ENCODE measurements at regions not wholly inside any gene's neighbourhood (a gene's known extent, or its start where the extent isn't known, plus 50 kb on each side); places are given as distances from the start of the nearest gene placed in this dataset.

DNA sequence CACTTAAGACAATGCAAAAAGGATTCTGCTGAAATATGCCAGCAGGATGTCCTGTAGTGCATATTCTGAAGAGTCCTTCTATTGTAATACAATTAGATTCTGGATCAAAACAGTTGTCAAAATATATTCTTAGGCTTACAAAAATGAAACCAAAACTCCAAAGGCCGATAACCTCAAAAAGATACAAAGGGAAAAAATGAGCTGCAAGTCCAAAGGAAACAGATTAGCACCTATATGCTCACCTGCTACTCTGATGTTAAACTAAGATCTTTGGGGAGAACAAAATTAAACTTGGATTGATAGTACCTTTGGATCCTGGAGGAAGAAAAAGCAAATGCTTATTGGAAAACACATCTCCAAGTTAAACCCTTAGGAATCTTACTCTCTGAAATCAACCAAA is 397.1 kb downstream of the SPATA31D1 start:
- Mint-ChIP-seq H3K9me3 (ENCODE audit: insufficient read depth) (no peaks in the 10 kb centered on the region), H3K27me3 (ENCODE audit: low read depth) (no peaks in the 10 kb centered on the region), H3K4me1 (ENCODE audit: low read depth) (no peaks in the 10 kb centered on the region), H3K4me3 (no peak overlapping the region), H3K27ac (no peak overlapping the region), H3K36me3 (ENCODE audit: low read depth) (no peaks in the 10 kb centered on the region)
- ChIA-PET CTCF (no interaction called here), POLR2A (no interaction called here)
- no peak for ATAC-seq
- DNase-seq, result no peak

DNA sequence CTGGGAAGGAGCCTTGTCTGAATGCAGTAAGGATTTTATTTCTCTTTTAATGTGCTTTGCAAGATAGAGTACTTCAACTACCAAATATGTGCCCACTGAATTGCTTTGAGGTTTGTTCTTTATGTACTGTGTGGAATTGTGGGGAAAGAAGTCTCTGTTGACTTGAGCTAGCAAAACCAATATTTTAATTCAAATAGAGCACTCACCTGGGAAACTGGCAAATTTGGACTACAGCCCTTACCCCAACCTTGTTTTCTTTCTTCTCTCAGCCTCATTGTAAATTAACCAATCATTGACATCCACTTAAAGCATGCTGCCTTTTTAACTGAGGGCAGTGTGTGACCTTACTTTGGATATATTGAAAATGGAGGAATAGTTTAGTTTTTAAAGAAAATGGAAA is 409.0 kb downstream of the SPATA31D1 start:
- POLR2A ChIA-PET, result no interaction called here
- H3K4me1 Mint-ChIP-seq (ENCODE audit: low read depth), result no peaks in the 10 kb centered on the region
- no peak overlapping the region for H3K4me3 Mint-ChIP-seq
- DNase-seq (no peak), ATAC-seq (no peak)
- no peaks in the 10 kb centered on the region for H3K9me3 Mint-ChIP-seq (ENCODE audit: insufficient read depth)
- no peak overlapping the region for H3K27ac Mint-ChIP-seq
- no peaks in the 10 kb centered on the region for H3K36me3 Mint-ChIP-seq (ENCODE audit: low read depth)
- CTCF ChIA-PET, result no interaction called here
- no peaks in the 10 kb centered on the region for H3K27me3 Mint-ChIP-seq (ENCODE audit: low read depth)

DNA sequence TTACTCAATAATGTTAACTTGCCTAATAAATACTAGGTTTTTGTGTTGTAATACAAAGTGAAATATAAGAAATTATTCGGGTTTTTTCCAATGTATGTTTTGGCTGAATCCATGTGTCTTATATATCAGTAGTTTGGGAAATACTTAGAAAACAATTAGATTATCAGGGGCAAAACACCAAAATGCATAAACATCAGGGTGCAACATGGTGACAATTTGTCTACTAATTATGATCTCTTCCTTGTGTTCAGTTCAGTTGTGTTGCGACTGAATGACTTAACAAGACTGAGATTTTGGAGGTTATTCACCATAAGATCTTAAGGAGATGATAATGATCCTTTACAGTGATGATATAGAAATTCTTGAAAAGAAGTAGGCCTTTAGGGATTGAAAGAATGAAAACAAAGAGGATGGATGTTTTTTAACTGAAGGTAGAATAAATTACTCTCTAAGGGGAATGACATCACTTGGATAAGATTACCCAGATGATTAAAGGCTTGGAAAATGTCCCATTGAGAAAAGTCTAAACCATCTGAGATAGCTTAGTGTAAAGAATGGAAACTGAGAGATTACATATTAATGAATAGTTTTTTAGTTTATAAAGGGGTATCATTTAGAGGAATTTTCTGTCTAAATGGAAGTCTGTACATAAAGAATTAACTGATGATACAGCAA is 415.8 kb downstream of the SPATA31D1 start:
- no peaks in the 10 kb centered on the region for H3K4me1 Mint-ChIP-seq (ENCODE audit: low read depth)
- CTCF ChIA-PET, result no interaction called here

DNA sequence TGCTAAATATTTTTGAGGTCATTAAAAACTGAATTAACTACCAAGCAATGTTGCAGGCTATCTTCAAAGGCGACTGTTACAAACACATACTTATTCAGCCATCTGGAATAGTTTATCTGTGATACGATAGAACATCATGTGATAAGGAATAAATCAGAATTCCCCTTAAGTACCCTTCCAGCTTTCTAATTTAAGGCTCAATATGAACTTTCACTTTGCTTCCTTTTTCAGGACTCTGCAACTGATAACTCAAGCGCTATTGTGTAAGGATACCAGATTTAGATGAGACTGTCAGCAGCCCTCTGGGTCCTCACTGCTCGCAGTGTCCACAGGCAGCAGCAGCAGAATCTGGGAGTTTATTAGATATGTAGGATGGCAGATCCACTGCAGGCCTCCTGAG is 416.3 kb downstream of the SPATA31D1 start:
- ATAC-seq, result no peak
- no peak overlapping the region for H3K4me3 Mint-ChIP-seq
- H3K9me3 Mint-ChIP-seq (ENCODE audit: insufficient read depth), result no peaks in the 10 kb centered on the region
- ChIA-PET CTCF (no interaction called here), POLR2A (no interaction called here)
- H3K36me3 Mint-ChIP-seq (ENCODE audit: low read depth), result no peaks in the 10 kb centered on the region
- no peak for DNase-seq
- H3K27me3 Mint-ChIP-seq (ENCODE audit: low read depth), result no peaks in the 10 kb centered on the region
- H3K27ac Mint-ChIP-seq, result no peak overlapping the region
- no peaks in the 10 kb centered on the region for H3K4me1 Mint-ChIP-seq (ENCODE audit: low read depth)

More for the DNA sequence above, 415.8 kb downstream of the SPATA31D1 start:
- ATAC-seq (no peak), DNase-seq (no peak)
- no peaks in the 10 kb centered on the region for H3K9me3 Mint-ChIP-seq (ENCODE audit: insufficient read depth)
- no peak overlapping the region for H3K27ac Mint-ChIP-seq
- POLR2A ChIA-PET, result no interaction called here
- H3K27me3 Mint-ChIP-seq (ENCODE audit: low read depth), result no peaks in the 10 kb centered on the region
- H3K4me3 Mint-ChIP-seq, result no peak overlapping the region
- H3K36me3 Mint-ChIP-seq (ENCODE audit: low read depth), result no peaks in the 10 kb centered on the region

DNA sequence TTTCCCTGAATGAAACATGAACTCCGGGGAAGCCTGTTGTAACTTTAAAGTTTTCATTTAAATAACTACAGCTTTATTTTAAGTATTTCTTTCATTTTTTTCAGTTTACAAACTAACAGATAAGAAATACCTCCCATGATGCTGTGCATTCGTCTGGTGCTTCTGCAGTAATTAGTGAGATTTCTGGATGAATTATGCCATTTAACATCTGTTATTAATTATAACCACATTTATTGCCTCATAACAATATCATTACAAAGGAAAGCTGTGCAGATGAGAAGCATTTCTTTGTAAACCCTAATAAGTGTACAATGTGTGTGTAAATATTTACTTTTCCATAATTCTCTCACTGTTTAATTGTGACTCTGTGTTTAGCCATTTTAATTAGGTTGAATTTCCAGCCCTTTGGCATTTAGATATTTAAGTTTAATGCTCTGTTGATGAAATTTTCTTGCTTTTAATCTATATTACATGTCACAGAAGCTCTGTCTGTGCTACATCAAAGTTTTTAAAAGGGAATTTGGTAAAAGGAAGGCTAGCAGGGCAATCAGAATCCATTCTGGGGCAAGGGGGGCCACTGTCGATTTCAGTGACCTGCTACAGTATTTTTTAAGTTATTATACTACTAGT is 418.0 kb downstream of the SPATA31D1 start:
- H3K4me1 Mint-ChIP-seq (ENCODE audit: low read depth), result no peaks in the 10 kb centered on the region
- no peak overlapping the region for H3K4me3 Mint-ChIP-seq
- ChIA-PET POLR2A (no interaction called here), CTCF (no interaction called here)
- no peak overlapping the region for H3K27ac Mint-ChIP-seq
- no peaks in the 10 kb centered on the region for H3K27me3 Mint-ChIP-seq (ENCODE audit: low read depth)
- no peak for DNase-seq
- no peak for ATAC-seq
- H3K9me3 Mint-ChIP-seq (ENCODE audit: insufficient read depth), result no peaks in the 10 kb centered on the region
- H3K36me3 Mint-ChIP-seq (ENCODE audit: low read depth), result no peaks in the 10 kb centered on the region

- Mint-ChIP-seq H3K9me3 (ENCODE audit: insufficient read depth) (no peaks in the 10 kb centered on the region), H3K27me3 (ENCODE audit: low read depth) (no peaks in the 10 kb centered on the region), H3K27ac (no peak overlapping the region), H3K4me3 (no peak overlapping the region), H3K4me1 (ENCODE audit: low read depth) (no peaks in the 10 kb centered on the region), H3K36me3 (ENCODE audit: low read depth) (no peaks in the 10 kb centered on the region)
- ATAC-seq, result no peak
- DNase-seq, result no peak
- CTCF ChIA-PET, result no interaction called here
- POLR2A ChIA-PET, result no interaction called here
These were observed 421.7 kb downstream of the SPATA31D1 start for GRCh38 chr9:82410306-82410705.

- no peak overlapping the region for H3K27ac Mint-ChIP-seq
- no peak for ATAC-seq
- DNase-seq, result no peak
- no peaks in the 10 kb centered on the region for H3K27me3 Mint-ChIP-seq (ENCODE audit: low read depth)
- CTCF ChIA-PET, result no interaction called here
- H3K4me3 Mint-ChIP-seq, result no peak overlapping the region
- no peaks in the 10 kb centered on the region for H3K4me1 Mint-ChIP-seq (ENCODE audit: low read depth)
- H3K36me3 Mint-ChIP-seq (ENCODE audit: low read depth), result no peaks in the 10 kb centered on the region
- POLR2A ChIA-PET, result no interaction called here
- no peaks in the 10 kb centered on the region for H3K9me3 Mint-ChIP-seq (ENCODE audit: insufficient read depth)
These were observed 422.3 kb downstream of the SPATA31D1 start for GRCh38 chr9:82410866-82411265.

DNA sequence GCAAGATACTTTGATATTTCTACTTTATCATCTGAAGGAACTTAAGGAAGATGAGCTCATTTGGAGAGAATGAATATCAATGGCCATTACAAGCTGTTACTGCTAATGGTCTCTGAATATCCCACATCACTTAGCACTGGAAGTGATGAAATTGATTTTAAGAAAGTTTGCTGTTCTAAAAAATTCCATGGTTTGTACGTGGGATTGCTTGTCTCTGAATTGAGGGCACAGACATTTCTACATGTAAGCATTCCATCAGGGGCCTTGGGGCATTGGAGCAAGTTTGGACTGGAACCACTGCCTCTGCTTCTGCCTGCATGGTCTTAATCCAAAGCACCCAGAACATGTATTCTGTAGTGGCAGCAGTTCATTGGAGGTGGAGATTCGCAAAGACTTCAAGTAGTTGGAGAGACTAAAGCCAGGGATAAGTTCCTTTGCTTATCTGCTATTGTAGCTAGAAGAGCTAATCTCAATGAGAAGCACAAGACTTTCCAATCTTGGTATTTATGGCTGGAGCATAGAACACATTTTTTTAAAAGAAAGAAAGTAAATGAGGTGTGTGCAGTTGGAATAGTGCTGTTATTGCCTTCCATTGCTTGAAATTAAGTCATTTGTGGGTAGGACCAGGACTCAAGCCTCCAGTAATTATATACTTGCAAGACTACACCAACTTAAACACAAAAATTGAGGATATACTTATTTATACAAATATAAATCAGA is 424.2 kb downstream of the SPATA31D1 start:
- DNase-seq (no peak), ATAC-seq (no peak)
- Mint-ChIP-seq H3K27ac (no peak overlapping the region), H3K27me3 (ENCODE audit: low read depth) (no peaks in the 10 kb centered on the region), H3K4me1 (ENCODE audit: low read depth) (no peaks in the 10 kb centered on the region), H3K36me3 (ENCODE audit: low read depth) (no peaks in the 10 kb centered on the region), H3K4me3 (no peak overlapping the region), H3K9me3 (ENCODE audit: insufficient read depth) (no peaks in the 10 kb centered on the region)
- ChIA-PET POLR2A (no interaction called here), CTCF (no interaction called here)

GRCh38 chr9:82417501-82417900 is 428.9 kb downstream of the SPATA31D1 start:
- POLR2A ChIA-PET, result no interaction called here
- Mint-ChIP-seq H3K27ac (no peak overlapping the region), H3K27me3 (ENCODE audit: low read depth) (no peaks in the 10 kb centered on the region), H3K36me3 (ENCODE audit: low read depth) (no peaks in the 10 kb centered on the region), H3K9me3 (ENCODE audit: insufficient read depth) (no peaks in the 10 kb centered on the region), H3K4me3 (no peak overlapping the region), H3K4me1 (ENCODE audit: low read depth) (no peaks in the 10 kb centered on the region)
- CTCF ChIA-PET, result no interaction called here
- DNase-seq, result no peak
- no peak for ATAC-seq

GRCh38 chr9:82418334-82418733 is 429.8 kb downstream of the SPATA31D1 start:
- H3K4me1 Mint-ChIP-seq (ENCODE audit: low read depth), result no peaks in the 10 kb centered on the region
- no peaks in the 10 kb centered on the region for H3K9me3 Mint-ChIP-seq (ENCODE audit: insufficient read depth)
- no peaks in the 10 kb centered on the region for H3K36me3 Mint-ChIP-seq (ENCODE audit: low read depth)
- ATAC-seq (no peak), DNase-seq (no peak)
- ChIA-PET POLR2A (no interaction called here), CTCF (no interaction called here)
- H3K27me3 Mint-ChIP-seq (ENCODE audit: low read depth), result no peaks in the 10 kb centered on the region
- no peak overlapping the region for H3K27ac Mint-ChIP-seq
- H3K4me3 Mint-ChIP-seq, result no peak overlapping the region

DNA sequence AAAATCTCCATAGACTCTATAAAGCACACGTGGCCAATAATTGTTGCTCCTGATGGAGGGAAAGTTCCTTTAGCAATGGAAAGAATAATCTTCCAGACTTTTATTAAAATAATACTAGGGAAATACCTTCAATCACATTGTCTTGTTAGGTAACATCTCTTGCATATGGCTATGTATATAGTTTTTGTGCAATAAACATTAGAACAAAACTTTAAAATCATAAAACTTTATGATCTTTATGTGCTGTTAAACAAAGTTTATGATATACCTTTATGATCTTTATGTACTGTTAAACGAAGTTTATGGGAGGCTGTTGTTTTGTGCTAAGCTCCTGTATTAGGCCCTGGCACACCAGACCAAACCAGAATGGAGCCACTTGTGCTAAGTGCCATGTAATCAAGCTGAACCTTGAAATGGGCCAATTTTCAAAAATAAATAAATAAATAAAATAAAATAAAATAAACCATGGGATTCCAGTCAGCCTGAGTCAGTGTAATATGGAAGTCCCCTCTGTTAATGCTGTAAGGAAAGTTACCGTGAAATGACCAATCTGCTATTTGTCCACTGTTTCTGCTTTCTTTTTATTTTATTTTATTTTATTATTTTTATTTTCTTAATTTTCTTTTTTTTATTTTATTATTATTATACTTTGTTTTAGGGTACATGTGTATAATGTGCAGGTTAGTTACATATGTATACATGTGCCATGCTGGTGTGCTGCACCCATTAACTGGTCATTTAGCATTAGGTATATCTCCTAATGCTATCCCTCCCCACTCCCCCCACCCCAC is 431.3 kb downstream of the SPATA31D1 start:
- Mint-ChIP-seq H3K36me3 (ENCODE audit: low read depth) (no peaks in the 10 kb centered on the region), H3K9me3 (ENCODE audit: insufficient read depth) (no peaks in the 10 kb centered on the region), H3K27ac (no peak overlapping the region), H3K27me3 (ENCODE audit: low read depth) (no peaks in the 10 kb centered on the region), H3K4me1 (ENCODE audit: low read depth) (no peaks in the 10 kb centered on the region), H3K4me3 (no peak overlapping the region)
- ChIA-PET POLR2A (interaction anchor here (0.8 kb wide), 1 partner anchor 1106 kb away, joined by 3 read pairs; no protein-coding TSS in a partner anchor), CTCF (no interaction called here)
- DNase-seq (no peak), ATAC-seq (no peak)

DNA sequence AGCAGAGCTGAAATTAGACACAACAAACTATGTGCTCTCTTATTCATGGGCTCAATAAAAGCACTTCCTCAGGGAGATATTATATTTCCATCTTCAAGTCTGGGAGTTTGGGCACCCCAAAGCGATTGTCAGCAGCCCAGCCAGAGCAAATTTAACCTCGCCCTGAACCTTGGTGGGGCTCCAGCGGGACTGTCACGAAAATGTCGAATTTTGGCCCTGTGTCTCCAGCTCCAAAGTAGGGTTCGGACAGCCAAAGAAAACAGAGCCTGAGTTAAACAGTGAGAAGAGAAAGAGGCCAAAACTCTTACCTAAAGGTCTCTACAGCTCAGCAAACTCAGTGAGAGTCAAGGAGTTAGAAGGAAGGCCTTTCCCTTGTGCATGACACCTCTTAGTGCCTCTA is 432.9 kb downstream of the SPATA31D1 start:
- H3K36me3 Mint-ChIP-seq (ENCODE audit: low read depth), result no peaks in the 10 kb centered on the region
- H3K9me3 Mint-ChIP-seq (ENCODE audit: insufficient read depth), result no peaks in the 10 kb centered on the region
- CTCF ChIA-PET, result no interaction called here
- POLR2A ChIA-PET, result no interaction called here
- no peak overlapping the region for H3K27ac Mint-ChIP-seq
- DNase-seq (no peak), ATAC-seq (no peak)
- H3K27me3 Mint-ChIP-seq (ENCODE audit: low read depth), result no peaks in the 10 kb centered on the region
- no peak overlapping the region for H3K4me3 Mint-ChIP-seq
- no peaks in the 10 kb centered on the region for H3K4me1 Mint-ChIP-seq (ENCODE audit: low read depth)

Data from activated CD8-positive, alpha-beta T cell treated with anti-CD3 and anti-CD28 coated beads, Interleukin-2, amount 10 ng/mL, durations not matched to agents 7 days and 5 days (primary cell).